ENCODE measurements at regions not wholly inside any gene's neighbourhood (a gene's known extent, or its start where the extent isn't known, plus 50 kb on each side); places are given as distances from the start of the nearest gene placed in this dataset.
"Not testable (repeated sequence)": the region's sequence is repeated elsewhere in the genome, so short reads cannot be mapped to it uniquely, and the experiment has no call there.

GRCh38 chr6:169868458-169868857 lies 117.0 kb downstream of the ERMARD start:
- DNase-seq: peak; percentile 72

GRCh38 chr6:169867751-169868191 lies 116.3 kb downstream of the ERMARD start:
- no peak for DNase-seq

- DNase-seq: no peak
Measured at GRCh38 chr6:169866668-169867521, 115.5 kb downstream of the ERMARD start.

GRCh38 chr6:169866140-169866534 lies 114.7 kb downstream of the ERMARD start:
- no peak for DNase-seq

GRCh38 chr6:169865346-169866139 lies 114.1 kb downstream of the ERMARD start:
- peak; percentile 35 for DNase-seq

GRCh38 chr6:169864148-169865020 lies 113.0 kb downstream of the ERMARD start:
- DNase-seq: peak; percentile 37

- no peak for DNase-seq
Measured at GRCh38 chr6:169863710-169864109, 112.3 kb downstream of the ERMARD start.

GRCh38 chr6:169862892-169863525 lies 111.6 kb downstream of the ERMARD start:
- no peak for DNase-seq

- DNase-seq: peak; percentile 31
Measured at GRCh38 chr6:169862043-169862891, 110.8 kb downstream of the ERMARD start.

GRCh38 chr6:169861431-169862042 lies 110.1 kb downstream of the ERMARD start:
- no peak for DNase-seq

- no peak for DNase-seq
Measured at GRCh38 chr6:169859978-169860703, 108.7 kb downstream of the ERMARD start.

- no peak for DNase-seq
Measured at GRCh38 chr6:169859401-169859977, 108.1 kb downstream of the ERMARD start.

GRCh38 chr6:169858935-169859351 lies 107.5 kb downstream of the ERMARD start:
- peak; percentile 30 for DNase-seq

GRCh38 chr6:169858293-169858934 lies 107.0 kb downstream of the ERMARD start:
- DNase-seq: no peak

- DNase-seq: no peak
Measured at GRCh38 chr6:169857343-169858292, 106.2 kb downstream of the ERMARD start.

- not testable (repeated sequence) for DNase-seq
Measured at GRCh38 chr6:169856442-169857342, 105.3 kb downstream of the ERMARD start.

- no peak for DNase-seq
Measured at GRCh38 chr6:169854813-169855212, 103.4 kb downstream of the ERMARD start.
